CD1c-positive myeloid dendritic cell (primary cell): ENCODE measurements at regions not wholly inside any gene's neighbourhood (a gene's known extent, or its start where the extent isn't known, plus 50 kb on each side); places are given as distances from the start of the nearest gene placed in this dataset.
A peak's percentile ranks its signal among the peaks of the same experiment; 100 is the strongest.

Experiments used
- DNase-seq: peaks from one replicate; pipeline ENCODE4 v3.0.0-alpha.2; 2016; ENCODE audit errors: extremely low spot score

- no peak for DNase-seq
Observed at GRCh38 chr14:95466506-95466905, 49.9 kb downstream of the SYNE3 start.

GRCh38 chr14:95465936-95466335 is 50.5 kb downstream of the SYNE3 start:
- no peak for DNase-seq

- DNase-seq: no peak
Observed at GRCh38 chr14:95465358-95465757, 51.1 kb downstream of the SYNE3 start.

GRCh38 chr14:95464514-95464913 is 51.9 kb downstream of the SYNE3 start:
- no peak for DNase-seq

GRCh38 chr14:95464103-95464502 is 52.3 kb downstream of the SYNE3 start:
- no peak for DNase-seq

- no peak for DNase-seq
Observed at GRCh38 chr14:95463171-95463901, 53.1 kb downstream of the SYNE3 start.

GRCh38 chr14:95462491-95462890 is 54.0 kb downstream of the SYNE3 start:
- DNase-seq: no peak

GRCh38 chr14:95460647-95461478 is 55.6 kb downstream of the SYNE3 start:
- no peak for DNase-seq

- no peak for DNase-seq
Observed at GRCh38 chr14:95458906-95459305, 57.5 kb downstream of the SYNE3 start.

- no peak for DNase-seq
Observed at GRCh38 chr14:95458459-95458858, 58.0 kb downstream of the SYNE3 start.

- DNase-seq: no peak
Observed at GRCh38 chr14:95456281-95456680, 60.2 kb downstream of the SYNE3 start.

GRCh38 chr14:95455246-95455645 is 61.2 kb downstream of the SYNE3 start:
- DNase-seq: no peak

GRCh38 chr14:95453713-95453980 is 62.8 kb downstream of the SYNE3 start:
- DNase-seq: no peak

- DNase-seq: no peak
Observed at GRCh38 chr14:95452893-95453712, 63.3 kb downstream of the SYNE3 start.

- no peak for DNase-seq
Observed at GRCh38 chr14:95452176-95452892, 64.1 kb downstream of the SYNE3 start.

- no peak for DNase-seq
Observed at GRCh38 chr14:95449131-95449530, 67.3 kb downstream of the SYNE3 start.

- no peak for DNase-seq
Observed at GRCh38 chr14:95446470-95446869, 70.0 kb downstream of the SYNE3 start.

GRCh38 chr14:95445676-95446075 is 70.8 kb downstream of the SYNE3 start:
- DNase-seq: no peak

GRCh38 chr14:95445161-95445560 is 71.3 kb downstream of the SYNE3 start:
- DNase-seq: no peak

- DNase-seq: no peak
Observed at GRCh38 chr14:95444132-95445129, 72.0 kb downstream of the SYNE3 start.

- DNase-seq: peak; percentile 75
Observed at GRCh38 chr14:95442633-95443021, 73.8 kb downstream of the SYNE3 start.
